HEK293T (cell line): ENCODE measurements at regions not wholly inside any gene's neighbourhood (a gene's known extent, or its start where the extent isn't known, plus 50 kb on each side); places are given as distances from the start of the nearest gene placed in this dataset.

Experiments
- ARNT ChIP-seq: fragments of 450-650 bp; IDR thresholded peaks from 2 replicates; pipeline ENCODE4 v1.6.1; 2017; ENCODE audit warnings: mild to moderate bottlenecking
- BHLHE40 ChIP-seq: fragments of 450-650 bp; IDR thresholded peaks from 2 replicates; pipeline ENCODE4 v1.6.1; 2016; ENCODE audit warnings: mild to moderate bottlenecking, moderate library complexity, borderline replicate concordance
- ELF4 ChIP-seq: fragments of 450-650 bp; IDR thresholded peaks from 2 replicates; pipeline ENCODE4 v1.6.1; 2017; ENCODE audit warnings: antibody characterized with exemption
- FOXK2 ChIP-seq: fragments of 450-650 bp; IDR thresholded peaks from 2 replicates; pipeline ENCODE4 v1.6.1; 2016; ENCODE audit warnings: mild to moderate bottlenecking
- FOXM1 ChIP-seq: fragments of 450-650 bp; IDR thresholded peaks from 2 replicates; pipeline ENCODE4 v1.6.1; 2017; ENCODE audit warnings: mild to moderate bottlenecking, borderline replicate concordance
- HDGF ChIP-seq: fragments of 450-650 bp; IDR thresholded peaks from 2 replicates; pipeline ENCODE4 v1.6.1; 2017; ENCODE audit warnings: antibody characterized with exemption, borderline replicate concordance
- LEF1 ChIP-seq: fragments of 450-650 bp; IDR thresholded peaks from 2 replicates; pipeline ENCODE4 v1.6.1; 2017; ENCODE audit warnings: mild to moderate bottlenecking, borderline replicate concordance
- NFRKB ChIP-seq: fragments of 450-650 bp; IDR thresholded peaks from 2 replicates; pipeline ENCODE4 v1.6.1; 2016; ENCODE audit warnings: mild to moderate bottlenecking, moderate library complexity
- SP1 ChIP-seq: fragments of 450-650 bp; IDR thresholded peaks from 2 replicates; pipeline ENCODE4 v1.6.1; 2017
- SUZ12 ChIP-seq: fragments of 450-650 bp; IDR thresholded peaks from 2 replicates; pipeline ENCODE4 v1.6.1; 2016; ENCODE audit warnings: mild to moderate bottlenecking
- TARDBP ChIP-seq: fragments of 450-650 bp; IDR thresholded peaks from 2 replicates; pipeline ENCODE4 v1.6.1; 2016

DNA sequence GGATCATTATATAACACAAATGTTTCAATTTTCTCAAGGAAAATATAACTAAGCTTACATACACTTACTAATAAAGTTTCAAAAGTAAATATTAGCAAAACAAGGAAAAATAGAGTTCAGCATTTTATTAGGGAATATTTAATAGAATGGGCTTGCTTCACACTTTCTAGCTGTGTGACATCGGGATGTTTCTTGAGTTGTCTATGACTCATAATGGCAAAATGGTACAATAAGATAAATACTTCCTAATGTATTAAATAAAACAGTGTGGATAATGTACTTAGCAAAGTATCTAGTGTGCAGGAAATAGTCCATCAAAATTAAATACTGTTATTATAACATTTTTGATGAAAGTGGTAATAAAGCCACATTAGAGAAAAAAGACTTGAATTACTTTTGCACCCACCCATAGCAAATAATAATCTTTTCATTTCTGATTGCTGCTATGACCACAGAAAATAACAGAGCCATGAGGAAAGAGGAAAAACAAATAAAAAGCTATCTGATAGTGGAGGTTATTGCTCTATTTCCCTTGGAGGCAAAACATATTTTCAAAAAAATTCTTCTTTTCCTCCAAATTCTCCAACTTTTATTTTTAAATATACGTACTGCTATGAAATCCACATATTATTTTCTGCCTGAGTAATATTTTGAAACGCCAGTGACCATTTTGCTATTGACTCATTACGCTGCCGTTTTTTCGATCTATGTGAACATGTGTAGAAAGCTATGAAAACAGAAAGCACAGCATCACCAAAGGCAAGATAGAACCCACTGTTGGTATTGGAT is 272.9 kb upstream of the KLF6 start:
- TF ChIP-seq HDGF: no peak
- no peak for TF ChIP-seq SP1
- TF ChIP-seq ELF4: no peak
- no peak for TF ChIP-seq NFRKB
- no peak for TF ChIP-seq SUZ12
- no peak for TF ChIP-seq LEF1
- no peak for TF ChIP-seq FOXK2
- TF ChIP-seq TARDBP: no peak
- TF ChIP-seq FOXM1: no peak
- TF ChIP-seq ARNT: no peak
- TF ChIP-seq BHLHE40: no peak
